GM08714 (cell line): ENCODE measurements at regions not wholly inside any gene's neighbourhood (a gene's known extent, or its start where the extent isn't known, plus 50 kb on each side); places are given as distances from the start of the nearest gene placed in this dataset.

ENCODE experiments used
- H3K4me3 ChIP-seq: fragments of 200-500 bp; sonication (Bioruptor generic); 2 replicates; pipeline ENCODE4 v1.5.1; 2014; ENCODE audit warnings: mild to moderate bottlenecking, low read length, inconsistent platforms
- ZNF274 ChIP-seq: IDR thresholded peaks from 2 replicates; pipeline ENCODE4 v1.6.1; 2012; ENCODE audit warnings: mild to moderate bottlenecking, low read depth, low read length

GRCh38 chr6:23244300-23244699, 674.9 kb downstream of the HDGFL1 start:
- no peak for TF ChIP-seq ZNF274
- no peak overlapping the region for H3K4me3 ChIP-seq

- H3K4me3 ChIP-seq: no peak overlapping the region
- no peak for TF ChIP-seq ZNF274
Measured at GRCh38 chr6:23245572-23245971, 676.2 kb downstream of the HDGFL1 start.

- TF ChIP-seq ZNF274: no peak
- H3K4me3 ChIP-seq: no peak overlapping the region
Measured at GRCh38 chr6:23246896-23247295, 677.5 kb downstream of the HDGFL1 start.

- no peak overlapping the region for H3K4me3 ChIP-seq
- TF ChIP-seq ZNF274: no peak
Measured at GRCh38 chr6:23250556-23250955, 681.2 kb downstream of the HDGFL1 start.

- no peak overlapping the region for H3K4me3 ChIP-seq
- TF ChIP-seq ZNF274: no peak
Measured at GRCh38 chr6:23262864-23263263, 693.5 kb downstream of the HDGFL1 start.

- no peak for TF ChIP-seq ZNF274
- no peak overlapping the region for H3K4me3 ChIP-seq
Measured at GRCh38 chr6:23265270-23265669, 695.9 kb downstream of the HDGFL1 start.

GRCh38 chr6:23266536-23266935, 697.2 kb downstream of the HDGFL1 start:
- no peak overlapping the region for H3K4me3 ChIP-seq
- no peak for TF ChIP-seq ZNF274

GRCh38 chr6:23267651-23268050, 698.3 kb downstream of the HDGFL1 start:
- H3K4me3 ChIP-seq: no peak overlapping the region
- TF ChIP-seq ZNF274: no peak

- no peak for TF ChIP-seq ZNF274
- H3K4me3 ChIP-seq: no peak overlapping the region
Measured at GRCh38 chr6:23268348-23268747, 699.0 kb downstream of the HDGFL1 start.

GRCh38 chr6:23269436-23269835, 700.1 kb downstream of the HDGFL1 start:
- H3K4me3 ChIP-seq: no peak overlapping the region
- TF ChIP-seq ZNF274: no peak

- no peak for TF ChIP-seq ZNF274
Measured at GRCh38 chr6:23272536-23272935, 703.2 kb downstream of the HDGFL1 start.

GRCh38 chr6:23277521-23278179, 708.3 kb downstream of the HDGFL1 start:
- no peak for TF ChIP-seq ZNF274
- H3K4me3 ChIP-seq: no peak overlapping the region

More at GRCh38 chr6:23272536-23272935, 703.2 kb downstream of the HDGFL1 start:
- no peak overlapping the region for H3K4me3 ChIP-seq

GRCh38 chr6:23278180-23278532, 708.8 kb downstream of the HDGFL1 start:
- no peak overlapping the region for H3K4me3 ChIP-seq
- no peak for TF ChIP-seq ZNF274

- TF ChIP-seq ZNF274: no peak
- no peak overlapping the region for H3K4me3 ChIP-seq
Measured at GRCh38 chr6:23280437-23280836, 711.1 kb downstream of the HDGFL1 start.

GRCh38 chr6:23282252-23283021, 713.1 kb downstream of the HDGFL1 start:
- no peak overlapping the region for H3K4me3 ChIP-seq
- no peak for TF ChIP-seq ZNF274
